K562 (cell line): ENCODE measurements at regions not wholly inside any gene's neighbourhood (a gene's known extent, or its start where the extent isn't known, plus 50 kb on each side); places are given as distances from the start of the nearest gene placed in this dataset.

Source experiments
- ATAC-seq: fragments of 200-7000 bp; cut with Tn5 transposase; 3 replicates; pipeline ENCODE4 v1.9.1; 2020; ENCODE audit warnings: moderate library complexity
- BruUV-seq: library from RNA; stranded (reverse); fragments of 400-500 nt; replicated peaks from 2 replicates; lab custom pipeline; 2021; lab: Mats Ljungman, UMichigan
- CTCF ChIA-PET: fragments of 300-600 bp; formaldehyde crosslinking; extraction: SDS; loops from one replicate; lab custom pipeline; 2021; ENCODE audit warnings: low intra/inter-chr PET ratio; lab: Yijun Ruan, JAX
- POLR2A ChIA-PET: fragments of 300-600, 350-650 bp; sonication (Branson Sonifier 250); formaldehyde crosslinking; extraction: SDS; loops from one replicate; lab custom pipeline; 2021; ENCODE audit warnings: antibody characterized with exemption, inconsistent platforms; lab: Yijun Ruan, JAX
- DNase-seq, 4 experiments: peaks; one replicate each; pipeline versions ENCODE4 v3.0.0 to v3.0.0-alpha.2; 2011 to 2018; ENCODE audit warnings: low spot score in 3 of 4, mixed read lengths in 3 of 4; ENCODE audit errors: extremely low read depth in 1 of 4
- FAIRE-seq: peaks from 2 replicates; lab custom pipeline; 2011; peaks lifted over from hg19 to GRCh38; lab: Jason Lieb, UNC
- H2AFZ ChIP-seq: 2 replicates; pipeline ENCODE4 v1.6.0; 2011; ENCODE audit warnings: low read depth, low read length, control low read depth, inconsistent platforms
- H3K27ac ChIP-seq: fragments of 200-600 bp; 3 replicates; pipeline ENCODE4 v1.8.0; 2011; ENCODE audit warnings: low read depth, mild to moderate bottlenecking, control low read depth, inconsistent platforms, low read length, moderate library complexity, mixed read lengths; ENCODE audit errors: extremely low read depth
- H3K27me3 ChIP-seq, 2 experiments: fragments of 300-600 bp in 1 of 2; 2 replicates in 1 of 2; 3 replicates in 1 of 2; pipeline versions ENCODE4 v1.6.0 to v1.8.0; 2011; ENCODE audit warnings: inconsistent platforms in 2 of 2, low read length in 2 of 2, mild to moderate bottlenecking in 1 of 2, mixed read lengths in 1 of 2, moderate library complexity in 1 of 2; ENCODE audit not compliant: control insufficient read depth in 2 of 2, insufficient read depth in 2 of 2
- H3K36me3 ChIP-seq: fragments of 300-600 bp; 3 replicates; pipeline ENCODE4 v1.8.0; 2011; ENCODE audit warnings: mild to moderate bottlenecking, low read length, inconsistent platforms; ENCODE audit not compliant: control insufficient read depth, insufficient read depth
- H3K4me1 ChIP-seq, 2 experiments: fragments of 200-600 bp in 1 of 2; replicated peaks in 1 of 2; 2 replicates in 1 of 2; 3 replicates in 1 of 2; pipeline versions ENCODE4 v1.5.1 to v1.8.0; 2011; ENCODE audit warnings: inconsistent platforms in 2 of 2, low read length in 2 of 2, mild to moderate bottlenecking in 1 of 2, mixed read lengths in 1 of 2, moderate library complexity in 1 of 2; ENCODE audit not compliant: control insufficient read depth in 2 of 2, insufficient read depth in 2 of 2
- H3K4me2 ChIP-seq: 2 replicates; pipeline ENCODE4 v1.6.1; 2011; ENCODE audit warnings: low read length, control low read depth, inconsistent platforms, mixed read lengths; ENCODE audit not compliant: insufficient read depth
- H3K4me3 ChIP-seq: fragments of 200-600 bp; sonication (generic), shearing (Covaris generic); 2 replicates; pipeline ENCODE4 v1.5.1; 2016; ENCODE audit warnings: control low read depth, inconsistent platforms
- H3K79me2 ChIP-seq: fragments of 200-600 bp; 3 replicates; pipeline ENCODE4 v1.8.0; 2011; ENCODE audit warnings: low read length, inconsistent platforms; ENCODE audit not compliant: control insufficient read depth, insufficient read depth
- H3K9ac ChIP-seq, 2 experiments: 2 replicates each; pipeline versions ENCODE4 v1.6.0 to v1.6.1; 2011; ENCODE audit warnings: low read depth in 2 of 2, low read length in 2 of 2, control low read depth in 1 of 2, inconsistent platforms in 1 of 2, mild to moderate bottlenecking in 1 of 2, mixed read lengths in 1 of 2; ENCODE audit not compliant: insufficient read depth in 1 of 2
- H3K9me1 ChIP-seq: one replicate; pipeline ENCODE4 v1.6.0; 2011; ENCODE audit warnings: inconsistent platforms, mild to moderate bottlenecking, low read length, moderate library complexity; ENCODE audit not compliant: control insufficient read depth, insufficient read depth
- H3K9me3 ChIP-seq: replicated peaks from 2 replicates; pipeline ENCODE4 v1.5.1; 2011; ENCODE audit warnings: low read depth, low read length, inconsistent platforms; ENCODE audit not compliant: control insufficient read depth, insufficient read depth
- H4K20me1 ChIP-seq: replicated peaks from 2 replicates; pipeline ENCODE4 v1.6.1; 2011; ENCODE audit warnings: low read length, inconsistent platforms, mixed read lengths; ENCODE audit not compliant: control insufficient read depth, insufficient read depth
- ASH1L ChIP-seq: fragments of 450-650 bp; IDR thresholded peaks from 2 replicates; pipeline ENCODE4 v1.6.1; 2018; ENCODE audit warnings: borderline replicate concordance, mild to moderate bottlenecking, low read depth; ENCODE audit not compliant: partially characterized antibody
- BCOR ChIP-seq: fragments of 450-650 bp; IDR thresholded peaks from 2 replicates; pipeline ENCODE4 v1.6.1; 2016
- EP300 ChIP-seq: IDR thresholded peaks from 2 replicates; pipeline ENCODE4 v1.6.1; 2012; ENCODE audit warnings: low read length, improper control_type of control experiment
- ETV1 ChIP-seq: fragments of 450-650 bp; conservative IDR thresholded peaks from 2 replicates; pipeline ENCODE4 v1.6.1; 2016; ENCODE audit warnings: missing genetic modification characterization, control low read depth, low read depth, missing compliant biosample characterization
- FIP1L1 ChIP-seq: fragments of 200-400 bp; formaldehyde crosslinking; IDR thresholded peaks from 2 replicates; pipeline ENCODE4 v1.6.1; 2018; ENCODE audit warnings: mild to moderate bottlenecking, low read depth, low read length; ENCODE audit not compliant: poor library complexity, severe bottlenecking
- GATAD2B ChIP-seq: fragments of 450-650 bp; IDR thresholded peaks from 2 replicates; pipeline ENCODE4 v1.6.1; 2017; ENCODE audit warnings: mild to moderate bottlenecking, borderline replicate concordance
- HDAC2 ChIP-seq: fragments of 450-650 bp; IDR thresholded peaks from 2 replicates; pipeline ENCODE4 v1.6.1; 2016; ENCODE audit warnings: mild to moderate bottlenecking
- HDGF ChIP-seq: fragments of 450-650 bp; IDR thresholded peaks from 2 replicates; pipeline ENCODE4 v1.6.1; 2016
- HMGN3 ChIP-seq: IDR thresholded peaks from 2 replicates; pipeline ENCODE4 v1.6.1; 2011; ENCODE audit warnings: borderline replicate concordance, low read depth, mild to moderate bottlenecking, mixed read lengths, low read length; ENCODE audit not compliant: insufficient read length; ENCODE audit errors: extremely low read depth
- L3MBTL2 ChIP-seq: fragments of 450-650 bp; IDR thresholded peaks from 2 replicates; pipeline ENCODE4 v1.6.1; 2016; ENCODE audit warnings: mild to moderate bottlenecking, moderate library complexity
- MIER1 ChIP-seq: fragments of 450-650 bp; IDR thresholded peaks from 2 replicates; pipeline ENCODE4 v1.6.1; 2016; ENCODE audit warnings: antibody characterized with exemption, mild to moderate bottlenecking, low read depth
- NFXL1 ChIP-seq: fragments of 450-650 bp; formaldehyde crosslinking; IDR thresholded peaks from 2 replicates; pipeline ENCODE4 v1.4.0; 2021; ENCODE audit warnings: mild to moderate bottlenecking
- PHF21A ChIP-seq: fragments of 450-650 bp; IDR thresholded peaks from 2 replicates; pipeline ENCODE4 v1.6.1; 2017; ENCODE audit warnings: low read depth, borderline replicate concordance
- POLR2G ChIP-seq: fragments of 200-400 bp; formaldehyde crosslinking; IDR thresholded peaks from 2 replicates; pipeline ENCODE4 v1.6.1; 2017; ENCODE audit warnings: low read depth, mild to moderate bottlenecking, antibody characterized with exemption, low read length, moderate library complexity
- RBM34 ChIP-seq: fragments of 200-400 bp; formaldehyde crosslinking; IDR thresholded peaks from 2 replicates; pipeline ENCODE4 v1.6.1; 2018; ENCODE audit warnings: low read length, borderline replicate concordance; ENCODE audit not compliant: insufficient read depth
- RHOXF2B ChIP-seq: fragments of 250-450 bp; sonication (Bioruptor Pico); conservative IDR thresholded peaks from 2 replicates; pipeline ENCODE4 v1.5.1; 2021
- SMC3 ChIP-seq: conservative IDR thresholded peaks from 2 replicates; pipeline ENCODE4 v1.6.1; 2011; ENCODE audit warnings: low read depth, low read length, improper control_type of control experiment; ENCODE audit not compliant: insufficient read depth
- ZNF408 ChIP-seq: fragments of 250-450 bp; sonication (Bioruptor Pico); IDR thresholded peaks from 2 replicates; pipeline ENCODE4 v1.4.0; 2020; ENCODE audit warnings: low read depth, mild to moderate bottlenecking, moderate library complexity
- ZNF717 ChIP-seq: fragments of 250-450 bp; sonication (Bioruptor Pico); IDR thresholded peaks from 2 replicates; pipeline ENCODE4 v1.5.0; 2021
- WGBS: fragments of 100-300 bp; shearing (Covaris generic); methylation state at CpG from one replicate; pipeline ENCODE4 v1.1.6; 2016; ENCODE audit warnings: low coverage, mixed read lengths; ENCODE audit not compliant: insufficient coverage; ENCODE audit errors: missing lambda C conversion rate; 5-methylcytosine and 5-hydroxymethylcytosine counted together
- in situ Hi-C: fragments of 300-500 bp; cut with MboI; formaldehyde crosslinking; loops from 4 replicates; pipeline ENCODE4 v1.15.0; 2018; ENCODE audit warnings: inconsistent platforms, mixed read lengths
- intact Hi-C: fragments of 100-400 bp; cut with micrococcal nuclease; formaldehyde crosslinking; loops from 2 replicates; pipeline ENCODE4 v1.14.2; 2022
- TF ChIP-seq, protein P1 (sequence below): sonication (generic); formaldehyde crosslinking; IDR thresholded peaks from 2 replicates; pipeline ENCODE4 v1.8.1; 2023; ENCODE audit warnings: mild to moderate bottlenecking, missing genetic modification reagents

DNA sequence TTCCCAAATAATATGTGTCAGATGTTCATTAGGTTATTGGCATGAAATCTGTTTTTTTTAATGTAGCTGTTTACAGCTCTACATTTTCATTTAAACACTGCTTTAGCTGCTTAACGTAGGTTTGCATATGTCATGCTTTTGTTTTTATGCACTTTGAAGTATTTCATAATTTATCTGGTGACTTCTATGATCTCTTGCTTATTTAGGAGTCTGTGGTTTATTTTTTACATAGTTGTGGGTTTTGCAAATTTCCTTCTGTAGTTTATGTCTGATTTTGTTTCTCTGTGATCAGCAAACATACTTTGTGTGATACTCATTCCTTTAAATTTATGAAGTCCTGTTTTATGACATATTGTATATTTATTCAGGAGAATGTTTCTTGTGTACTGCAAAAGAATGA, 606.5 kb upstream of the PFKP start:
- no peaks in the 10 kb centered on the region for H3K9me1 ChIP-seq
- H3K4me2 ChIP-seq = no peak overlapping the region
- H2AFZ ChIP-seq = no peak overlapping the region
- no peaks in the 10 kb centered on the region for H4K20me1 ChIP-seq
- POLR2A ChIA-PET = no interaction called here
- no peaks in the 10 kb centered on the region for H3K9me3 ChIP-seq
- in situ Hi-C loops = no loop called here
- no peaks in the 10 kb centered on the region for H3K79me2 ChIP-seq
- WGBS = 7% methylated on average over 1 of the region's 1 CpG
- H3K4me1 ChIP-seq = no peaks in the 10 kb centered on the region
- FAIRE-seq (no peak), DNase-seq (no peak)
- no TSS peak for BruUV-seq
- no peak for TF ChIP-seq MIER1
- no peak for TF ChIP-seq GATAD2B
- TF ChIP-seq L3MBTL2 = no peak
- no peak for TF ChIP-seq BCOR
- TF ChIP-seq EP300 = no peak
- TF ChIP-seq FIP1L1 = no peak
- no peak for TF ChIP-seq ETV1
- no peak for TF ChIP-seq HMGN3
- TF ChIP-seq HDAC2 = no peak
- no peak for TF ChIP-seq SMC3
- TF ChIP-seq, protein P1, sequence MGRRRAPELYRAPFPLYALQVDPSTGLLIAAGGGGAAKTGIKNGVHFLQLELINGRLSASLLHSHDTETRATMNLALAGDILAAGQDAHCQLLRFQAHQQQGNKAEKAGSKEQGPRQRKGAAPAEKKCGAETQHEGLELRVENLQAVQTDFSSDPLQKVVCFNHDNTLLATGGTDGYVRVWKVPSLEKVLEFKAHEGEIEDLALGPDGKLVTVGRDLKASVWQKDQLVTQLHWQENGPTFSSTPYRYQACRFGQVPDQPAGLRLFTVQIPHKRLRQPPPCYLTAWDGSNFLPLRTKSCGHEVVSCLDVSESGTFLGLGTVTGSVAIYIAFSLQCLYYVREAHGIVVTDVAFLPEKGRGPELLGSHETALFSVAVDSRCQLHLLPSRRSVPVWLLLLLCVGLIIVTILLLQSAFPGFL = no peak
- no peak for TF ChIP-seq HDGF
- no peak for TF ChIP-seq NFXL1
- TF ChIP-seq ZNF717 (CRISPR knock-in tag) = no peak
- TF ChIP-seq PHF21A = no peak
- no peak for TF ChIP-seq RBM34
- no peak for TF ChIP-seq ZNF408 (CRISPR knock-in tag)
- no peak for TF ChIP-seq POLR2G
- TF ChIP-seq ASH1L = no peak
- no peak for TF ChIP-seq RHOXF2B (CRISPR knock-in tag)
- TF ChIP-seq, all 486 proteins: peak for 0
- no peak overlapping the region for H3K4me3 ChIP-seq
- H3K27ac ChIP-seq = no peak overlapping the region
- CTCF ChIA-PET = no interaction called here
- no peak for ATAC-seq
- no peaks in the 10 kb centered on the region for H3K27me3 ChIP-seq
- intact Hi-C loops = no loop called here
- H3K36me3 ChIP-seq = no peaks in the 10 kb centered on the region
- H3K9ac ChIP-seq = no peak overlapping the region
